Activated CD4-positive, alpha-beta T cell treated with anti-CD3 and anti-CD28 coated beads, Interleukin-2, amount 50 U/mL, for 1 hour (primary cell): ENCODE measurements at regions not wholly inside any gene's neighbourhood (a gene's known extent, or its start where the extent isn't known, plus 50 kb on each side); places are given as distances from the start of the nearest gene placed in this dataset.

Experiments
- DNase-seq: peaks from one replicate; pipeline ENCODE4 v3.0.0-alpha.2; 2020

DNA sequence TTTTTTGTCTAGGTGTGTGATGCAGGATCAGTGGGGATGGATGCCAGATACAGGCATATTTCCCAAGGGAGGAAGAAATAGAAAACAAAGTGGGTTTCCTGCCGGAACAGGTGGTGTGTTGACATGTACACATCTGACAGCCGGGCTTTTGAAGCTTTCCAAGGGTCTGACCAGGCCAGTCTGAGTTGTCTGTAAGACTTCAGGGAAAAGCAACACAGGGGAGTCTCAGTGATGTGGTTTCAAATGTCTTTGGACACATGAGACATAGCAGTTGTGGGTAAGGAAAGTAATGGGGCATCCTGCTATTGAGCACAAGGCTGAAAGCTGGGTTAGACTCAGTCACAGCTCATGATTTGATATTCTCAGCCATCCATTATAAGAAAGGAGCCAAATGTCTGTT, 274.9 kb downstream of the PIK3R1 start:
- no peak for DNase-seq

DNA sequence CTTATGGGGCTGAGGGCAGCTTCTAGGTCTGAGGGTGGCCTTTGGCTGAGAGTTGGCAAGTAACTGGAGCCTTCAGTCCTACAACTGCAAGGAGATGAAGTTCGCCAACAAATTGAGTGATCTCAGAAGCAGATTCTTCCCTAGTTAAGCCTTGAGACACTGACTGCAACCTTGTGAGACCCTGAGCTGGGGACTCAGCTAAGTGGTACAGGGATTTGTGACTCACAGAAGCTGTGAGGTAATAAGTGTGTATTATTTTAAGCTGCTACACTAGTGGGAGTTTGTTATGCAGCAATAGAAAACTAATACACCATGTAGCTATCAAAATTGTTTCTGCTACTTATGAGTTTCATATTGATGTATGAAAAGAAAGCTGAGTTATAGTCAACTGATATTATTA, 279.2 kb downstream of the PIK3R1 start:
- no peak for DNase-seq

DNA sequence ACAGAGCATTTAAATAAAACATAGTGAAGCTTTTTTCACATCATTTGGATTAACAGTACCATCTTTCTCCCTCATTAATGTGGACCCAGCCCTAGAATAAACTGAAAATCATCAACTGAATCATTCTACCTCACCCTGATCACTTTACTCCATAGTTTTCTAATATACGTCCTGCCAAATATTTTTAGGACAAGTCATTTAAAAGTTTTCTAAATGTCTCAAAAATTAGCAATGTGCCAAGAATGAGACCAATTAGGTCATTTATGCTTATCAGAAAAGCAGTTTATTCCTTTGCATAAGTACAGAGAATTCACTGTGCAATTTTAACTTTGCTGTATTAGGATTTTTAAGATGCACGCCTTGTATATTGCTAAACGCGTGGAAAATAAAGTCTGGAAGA, 284.4 kb downstream of the PIK3R1 start:
- no peak for DNase-seq

DNA sequence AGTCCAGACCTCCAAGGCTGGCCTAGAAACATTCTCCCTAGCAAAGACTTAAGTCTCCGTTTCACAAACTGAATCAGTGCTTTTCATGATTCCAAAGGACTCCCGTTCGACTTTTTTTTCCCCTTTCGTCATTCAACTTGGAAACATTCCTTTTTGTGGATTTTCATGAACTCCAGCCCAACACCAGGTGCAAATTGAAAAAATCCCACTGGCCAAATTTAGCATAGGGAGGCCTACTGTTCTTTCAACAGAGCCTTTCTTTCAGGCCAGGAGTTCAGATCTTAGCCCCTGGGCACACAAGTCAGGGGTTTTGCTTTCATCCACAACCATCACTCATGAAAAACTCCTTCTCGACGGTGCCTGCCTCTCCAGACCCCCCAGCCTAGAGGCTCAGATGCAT, 285.3 kb downstream of the PIK3R1 start:
- no peak for DNase-seq

DNA sequence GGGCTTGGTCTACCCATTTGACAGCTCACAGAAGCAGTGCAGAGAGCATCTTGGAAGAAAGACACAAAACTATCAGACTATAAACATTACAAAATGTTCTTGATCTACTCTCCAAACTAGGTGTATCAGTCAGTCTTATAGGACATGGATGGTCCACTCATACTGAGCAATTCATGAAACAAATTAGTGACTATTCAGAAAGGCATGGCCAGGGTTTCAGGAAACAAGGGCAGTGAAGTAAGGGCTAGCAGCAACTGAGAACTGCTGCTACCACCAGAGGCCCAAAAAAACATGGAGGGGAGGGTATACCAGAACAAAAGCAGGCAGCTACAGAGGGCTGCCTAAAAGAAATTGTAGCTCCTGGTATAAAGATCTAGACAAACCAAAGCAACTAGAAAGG, 287.0 kb downstream of the PIK3R1 start:
- DNase-seq, result no peak

- DNase-seq, result no peak
These were observed 288.8 kb downstream of the PIK3R1 start for GRCh38 chr5:68504306-68504705.

DNA sequence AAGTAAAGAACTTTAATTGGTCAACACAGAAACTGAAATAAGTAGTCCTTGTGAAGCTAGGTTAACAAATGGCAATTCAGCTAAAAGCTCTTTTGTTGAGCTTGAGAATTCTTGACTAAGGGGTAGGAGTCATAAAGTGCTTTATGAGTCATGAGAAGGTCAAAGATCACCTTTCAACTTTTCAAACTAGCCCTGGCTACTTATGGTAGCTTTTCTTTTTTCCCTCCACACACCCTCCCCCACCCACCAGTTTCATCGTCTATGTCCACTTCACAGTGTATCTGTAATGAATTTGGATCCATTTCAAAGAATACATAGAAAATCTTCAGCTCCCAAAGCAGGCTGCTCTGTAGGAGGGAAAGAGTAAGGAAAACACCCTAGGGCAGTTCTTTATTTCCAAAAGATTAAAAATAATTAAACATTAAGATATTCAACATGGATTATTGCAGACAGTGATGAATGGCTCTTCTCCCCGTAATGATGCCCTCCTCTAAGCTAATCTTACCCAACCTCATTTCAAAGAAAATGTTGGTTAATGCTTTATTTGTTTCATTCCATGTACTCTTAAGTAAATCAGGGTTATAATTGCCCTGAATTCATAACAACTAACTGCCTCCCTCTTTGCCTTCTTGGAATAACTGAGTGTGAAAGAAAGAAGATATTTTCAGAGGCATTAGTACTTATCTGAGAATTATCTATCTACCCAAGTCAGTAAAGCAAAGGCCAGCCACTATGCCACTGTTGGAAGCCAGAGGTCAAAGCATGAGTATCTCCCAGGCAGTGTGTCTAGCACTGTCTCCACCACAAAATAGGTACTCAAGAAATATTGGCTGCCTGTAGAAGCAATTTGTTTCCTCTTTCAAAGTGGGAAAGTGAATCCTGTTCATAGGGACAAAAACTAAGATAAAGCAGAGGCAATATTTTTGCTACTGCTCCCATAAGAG, 290.6 kb downstream of the PIK3R1 start:
- no peak for DNase-seq

DNA sequence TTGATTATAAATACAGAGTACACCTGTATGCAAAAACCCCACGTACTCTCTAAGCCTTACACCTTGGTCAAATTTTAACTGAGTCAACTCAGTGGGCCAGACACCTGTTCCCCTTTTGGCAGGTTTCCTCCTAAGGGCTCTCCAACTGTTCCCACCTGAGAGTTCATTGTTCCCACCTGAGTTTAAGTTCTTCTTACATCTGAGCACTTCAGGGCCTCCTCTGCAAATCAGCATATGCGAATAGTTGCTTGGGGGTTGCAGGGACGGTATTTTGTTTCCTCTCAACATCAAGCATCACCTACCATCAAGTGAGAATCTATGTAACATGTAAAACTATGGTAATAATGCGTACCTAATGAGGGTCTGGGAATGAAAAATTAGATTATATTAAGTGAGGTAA, 300.0 kb downstream of the PIK3R1 start:
- no peak for DNase-seq

- no peak for DNase-seq
These were observed 302.7 kb downstream of the PIK3R1 start for GRCh38 chr5:68518286-68518685.

DNA sequence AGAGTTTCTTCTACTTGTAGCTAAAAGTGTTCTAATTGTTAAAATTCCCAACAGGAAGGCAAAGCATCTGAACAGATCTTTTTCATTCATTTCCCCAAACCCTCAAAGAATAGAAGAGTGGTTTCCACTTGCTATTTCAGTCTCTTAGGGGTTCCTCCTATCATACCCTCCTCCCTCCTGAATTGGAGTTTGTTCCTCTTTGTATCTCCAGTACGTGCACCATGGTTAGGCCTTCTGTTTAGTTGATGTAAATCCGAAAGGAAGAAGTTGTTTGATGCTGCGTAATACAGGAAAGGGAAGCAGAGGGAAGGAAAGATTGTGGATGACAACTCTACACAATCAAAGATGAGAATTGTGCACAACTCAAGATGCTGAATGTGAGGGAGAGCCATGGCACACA, 303.6 kb downstream of the PIK3R1 start:
- DNase-seq, result no peak

DNA sequence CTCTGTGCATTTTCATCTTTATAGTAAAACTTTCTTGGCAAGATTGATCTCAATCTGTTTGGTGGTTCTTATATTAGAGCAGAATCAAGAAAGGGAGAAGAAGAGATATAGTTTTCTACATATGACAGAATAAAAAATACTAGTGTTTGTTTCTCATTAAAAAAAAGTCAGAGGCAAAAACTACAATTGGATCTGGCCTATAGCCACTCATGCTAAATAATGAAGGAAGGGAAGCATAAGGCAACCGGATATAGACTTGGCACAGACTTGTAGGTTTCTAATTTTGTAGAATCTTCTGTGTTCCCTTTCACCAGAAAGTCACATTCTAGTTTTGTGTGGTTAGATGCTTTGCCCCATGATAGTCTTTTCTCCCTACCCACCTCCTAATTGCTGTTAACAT, 306.2 kb downstream of the PIK3R1 start:
- DNase-seq, result no peak

DNA sequence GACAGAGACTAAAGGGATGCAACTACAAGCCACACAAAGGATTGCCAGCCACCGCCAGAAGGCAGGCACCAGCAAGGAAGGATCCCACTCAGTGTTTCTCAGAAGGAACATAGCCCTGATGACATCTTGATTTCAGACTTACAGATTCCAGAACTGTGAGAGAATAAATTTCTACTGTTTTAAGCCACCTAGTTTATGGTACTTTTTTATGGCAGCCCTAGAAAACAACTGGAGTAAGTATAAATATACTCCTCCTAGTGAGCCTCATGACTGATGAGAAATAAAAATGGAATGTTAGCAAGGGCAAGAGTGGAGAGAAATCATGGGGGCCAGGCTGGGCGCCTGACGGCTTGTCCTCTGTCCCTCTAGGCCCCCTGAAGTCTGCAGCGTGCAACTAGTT, 307.3 kb downstream of the PIK3R1 start:
- DNase-seq, result no peak

DNA sequence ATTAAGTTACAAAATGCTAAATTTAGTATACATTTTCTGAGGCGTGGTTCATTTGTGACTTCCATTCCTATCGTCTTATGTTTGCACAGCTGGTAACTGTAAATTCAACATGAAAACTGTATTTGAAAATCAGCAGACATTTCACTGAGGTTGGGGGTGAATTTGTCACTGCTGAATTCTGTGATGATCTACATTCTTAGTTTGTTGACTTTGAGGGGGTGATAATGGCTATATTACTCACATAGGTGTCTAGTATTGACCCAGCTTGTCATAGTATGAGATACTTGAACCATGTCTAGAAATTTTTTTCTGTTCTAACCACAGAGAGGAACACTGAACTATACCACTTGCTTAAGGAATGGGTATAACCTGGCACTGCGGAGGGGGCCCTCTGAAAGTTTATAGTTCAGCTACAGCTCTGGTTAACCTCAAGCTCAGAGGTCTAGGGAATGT, 313.3 kb downstream of the PIK3R1 start:
- no peak for DNase-seq

- no peak for DNase-seq
These were observed 314.0 kb downstream of the PIK3R1 start for GRCh38 chr5:68529581-68529980.

- DNase-seq, result no peak
These were observed 316.4 kb downstream of the PIK3R1 start for GRCh38 chr5:68531970-68532369.

DNA sequence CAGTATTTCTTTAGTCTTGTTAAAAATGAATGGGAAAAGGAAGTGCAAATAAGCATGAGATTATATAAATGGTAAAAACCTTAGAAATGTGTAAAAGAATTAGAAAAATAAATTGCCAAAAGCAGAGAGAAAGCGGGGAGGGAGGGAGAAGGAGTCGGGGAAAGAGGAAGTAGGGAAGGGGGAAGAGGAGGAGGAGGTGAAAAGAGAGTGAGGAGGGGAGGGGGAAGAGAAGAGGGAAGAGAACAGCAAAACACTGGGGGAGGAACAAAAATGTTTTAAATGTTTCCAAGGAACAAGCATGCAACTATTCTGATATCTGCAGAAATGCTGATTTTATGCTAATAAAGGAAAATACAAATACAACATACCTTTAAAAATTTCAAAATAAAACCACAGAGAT, 317.5 kb downstream of the PIK3R1 start:
- no peak for DNase-seq

DNA sequence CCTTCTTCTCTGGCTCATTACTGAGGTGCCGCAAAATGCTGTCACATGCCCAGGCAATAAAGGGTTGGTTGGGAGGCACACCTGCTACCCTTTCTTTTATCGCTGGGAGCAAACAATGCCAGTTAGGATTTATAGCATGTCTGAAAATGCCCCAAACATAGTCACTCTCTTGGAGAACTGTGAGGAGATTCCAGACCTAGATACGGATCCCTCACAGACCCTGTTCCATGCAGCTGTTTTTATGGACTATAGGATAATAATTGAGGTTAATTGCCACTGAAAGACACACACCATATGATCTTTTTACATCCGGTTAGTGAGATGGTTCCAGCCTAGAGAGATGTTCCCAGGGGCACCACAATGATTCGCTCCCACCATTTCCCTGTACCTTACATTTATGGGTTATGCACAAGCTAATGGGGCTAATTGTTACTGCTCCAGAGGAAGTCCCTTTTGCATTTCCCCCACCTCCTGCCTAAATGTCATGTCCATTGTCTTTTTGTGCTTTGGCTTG, 318.1 kb downstream of the PIK3R1 start:
- DNase-seq, result no peak

DNA sequence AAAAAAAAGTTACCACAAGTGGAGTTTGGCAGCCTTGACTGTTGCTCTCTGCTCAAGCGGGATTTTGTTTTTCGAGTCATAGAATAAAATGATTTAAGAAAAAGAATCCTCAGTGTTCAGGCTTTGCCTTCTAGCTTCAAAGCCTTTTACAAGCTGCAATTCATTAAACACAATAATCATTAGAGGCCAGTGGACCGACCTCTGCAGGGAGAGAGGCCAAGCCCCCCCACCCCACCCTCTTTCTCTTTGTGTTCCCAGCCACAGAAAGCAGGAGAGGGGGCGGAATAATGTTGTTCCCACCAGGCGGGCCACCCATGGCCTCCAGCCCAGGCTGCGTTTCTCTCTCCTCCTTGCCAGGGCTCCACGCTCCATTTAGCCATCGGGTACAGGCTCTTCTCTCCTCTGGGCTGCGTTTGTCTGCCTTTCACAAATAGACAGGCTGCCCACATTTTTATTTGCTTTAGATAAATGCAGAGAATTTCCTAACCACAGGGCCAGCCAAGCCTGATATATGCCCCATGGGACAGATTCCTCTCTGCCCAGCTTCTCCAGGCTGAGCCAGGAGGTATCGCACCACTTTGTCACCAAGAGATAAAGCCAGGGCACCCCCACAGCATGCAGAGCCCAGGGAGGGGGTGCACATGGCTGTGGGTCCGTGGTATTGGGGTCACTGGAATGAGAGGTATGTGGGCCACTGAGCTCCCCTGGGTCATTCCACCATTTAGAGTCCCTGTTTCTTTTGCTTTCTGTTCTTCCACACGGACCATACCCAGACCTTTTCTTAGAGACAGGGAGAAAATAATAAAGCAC, 318.8 kb downstream of the PIK3R1 start:
- DNase-seq, result no peak

DNA sequence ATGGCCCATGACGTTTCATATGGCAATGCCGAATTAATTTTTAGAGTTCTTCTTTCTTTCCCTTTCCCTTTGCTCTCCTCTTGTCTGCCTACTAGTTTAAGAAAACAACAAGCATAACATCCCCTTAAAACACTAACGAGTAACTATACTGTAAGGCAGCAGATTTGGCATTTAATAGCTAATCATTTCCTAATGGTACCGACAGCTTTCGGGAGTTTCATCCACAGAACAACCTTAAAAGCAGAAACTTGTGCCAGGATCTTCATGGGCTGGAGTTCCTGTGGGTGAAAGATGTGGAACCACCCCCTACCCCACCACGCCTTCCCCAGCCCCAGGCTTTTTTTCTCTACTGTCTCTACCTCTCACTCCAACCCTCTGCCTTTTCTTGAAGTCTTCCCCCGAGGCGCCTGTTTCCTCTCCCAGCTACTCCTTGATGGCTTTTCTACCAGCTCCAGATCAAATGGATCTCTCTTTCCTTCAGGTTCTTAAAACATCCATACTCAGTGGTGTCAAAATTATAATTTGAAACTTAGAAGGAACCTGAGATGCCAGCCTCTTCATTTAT, 319.5 kb downstream of the PIK3R1 start:
- no peak for DNase-seq

- DNase-seq, result no peak
These were observed 323.4 kb downstream of the PIK3R1 start for GRCh38 chr5:68538814-68539420.

GRCh38 chr5:68540798-68541590, 325.4 kb downstream of the PIK3R1 start:
- DNase-seq, result no peak

GRCh38 chr5:68542207-68542606, 326.7 kb downstream of the PIK3R1 start:
- no peak for DNase-seq
